ENCODE measurements at regions not wholly inside any gene's neighbourhood (a gene's known extent, or its start where the extent isn't known, plus 50 kb on each side); places are given as distances from the start of the nearest gene placed in this dataset.

DNA sequence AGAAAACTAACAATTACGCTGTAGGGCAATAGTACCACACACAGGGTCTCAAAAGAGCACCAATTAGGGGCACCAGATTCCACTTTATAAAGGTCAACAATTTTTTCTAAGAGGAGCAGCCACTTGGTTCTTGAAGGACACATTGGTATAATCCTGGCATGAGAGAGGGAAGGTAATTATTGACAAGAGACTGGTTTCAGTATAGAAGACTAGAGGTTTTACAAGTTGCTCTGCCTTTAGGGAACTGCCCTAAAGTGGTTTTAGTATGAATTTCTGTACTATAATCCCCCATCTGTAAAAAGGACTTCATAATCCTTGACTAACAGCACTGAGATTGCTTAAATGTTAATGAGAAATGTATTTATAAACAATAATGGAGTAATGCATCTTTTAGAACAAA lies 648.5 kb upstream of the PTBP2 start:
- TF ChIP-seq, protein P1, sequence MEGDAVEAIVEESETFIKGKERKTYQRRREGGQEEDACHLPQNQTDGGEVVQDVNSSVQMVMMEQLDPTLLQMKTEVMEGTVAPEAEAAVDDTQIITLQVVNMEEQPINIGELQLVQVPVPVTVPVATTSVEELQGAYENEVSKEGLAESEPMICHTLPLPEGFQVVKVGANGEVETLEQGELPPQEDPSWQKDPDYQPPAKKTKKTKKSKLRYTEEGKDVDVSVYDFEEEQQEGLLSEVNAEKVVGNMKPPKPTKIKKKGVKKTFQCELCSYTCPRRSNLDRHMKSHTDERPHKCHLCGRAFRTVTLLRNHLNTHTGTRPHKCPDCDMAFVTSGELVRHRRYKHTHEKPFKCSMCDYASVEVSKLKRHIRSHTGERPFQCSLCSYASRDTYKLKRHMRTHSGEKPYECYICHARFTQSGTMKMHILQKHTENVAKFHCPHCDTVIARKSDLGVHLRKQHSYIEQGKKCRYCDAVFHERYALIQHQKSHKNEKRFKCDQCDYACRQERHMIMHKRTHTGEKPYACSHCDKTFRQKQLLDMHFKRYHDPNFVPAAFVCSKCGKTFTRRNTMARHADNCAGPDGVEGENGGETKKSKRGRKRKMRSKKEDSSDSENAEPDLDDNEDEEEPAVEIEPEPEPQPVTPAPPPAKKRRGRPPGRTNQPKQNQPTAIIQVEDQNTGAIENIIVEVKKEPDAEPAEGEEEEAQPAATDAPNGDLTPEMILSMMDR (optimal IDR thresholded peaks at IDR 0.05 in 1 of 3, IDR thresholded peaks at IDR 0.05 in 1 of 3, conservative IDR thresholded peaks at IDR 0.05 in 1 of 3; ENCODE audit: extremely low read depth in 1 of 3, insufficient read depth in 2 of 3, low read length in 3 of 3), result no peak
- TF ChIP-seq EZH2 (IDR thresholded peaks at IDR 0.05; ENCODE audit: low read length), result no peak

Data from keratinocyte (primary cell).